Smooth muscle cell (in vitro differentiated cells): ENCODE measurements at regions not wholly inside any gene's neighbourhood (a gene's known extent, or its start where the extent isn't known, plus 50 kb on each side); places are given as distances from the start of the nearest gene placed in this dataset.

ENCODE experiments used
- DNase-seq: peaks from one replicate; lab custom pipeline; 2025; ENCODE audit not compliant: unreplicated experiment; lab: John Stamatoyannopoulos, UW
- H2AFZ ChIP-seq: fragments of 200-600 bp; sonication (generic); 2 replicates; pipeline ENCODE4 v1.6.0; 2016; ENCODE audit warnings: antibody characterized with exemption, low read depth, mild to moderate bottlenecking
- H3F3A ChIP-seq: fragments of 200-600 bp; sonication (generic); 2 replicates; pipeline ENCODE4 v1.6.0; 2017; ENCODE audit warnings: antibody characterized with exemption, low read depth
- H3K27ac ChIP-seq: fragments of 200-600 bp; sonication (generic); 2 replicates; pipeline ENCODE4 v1.5.1; 2016; ENCODE audit warnings: low read depth, mild to moderate bottlenecking
- H3K27me3 ChIP-seq: fragments of 200-600 bp; sonication (generic); 2 replicates; pipeline ENCODE4 v1.6.1; 2016; ENCODE audit warnings: low read depth, mild to moderate bottlenecking
- H3K36me3 ChIP-seq: fragments of 200-600 bp; sonication (generic); 2 replicates; pipeline ENCODE4 v1.5.1; 2016; ENCODE audit warnings: low read depth
- H3K4me1 ChIP-seq: fragments of 200-600 bp; sonication (generic); 2 replicates; pipeline ENCODE4 v1.5.1; 2016; ENCODE audit warnings: low read depth
- H3K4me2 ChIP-seq: fragments of 200-600 bp; sonication (generic); 2 replicates; pipeline ENCODE4 v1.6.0; 2016; ENCODE audit warnings: mild to moderate bottlenecking
- H3K4me3 ChIP-seq: fragments of 200-600 bp; sonication (generic); 2 replicates; pipeline ENCODE4 v1.5.1; 2016; ENCODE audit warnings: mild to moderate bottlenecking
- H3K79me2 ChIP-seq: fragments of 200-600 bp; sonication (generic); 2 replicates; pipeline ENCODE4 v1.6.0; 2016; ENCODE audit warnings: low read depth, mild to moderate bottlenecking
- H3K9ac ChIP-seq: fragments of 200-600 bp; sonication (generic); 2 replicates; pipeline ENCODE4 v1.6.0; 2016; ENCODE audit warnings: low read depth
- H3K9me3 ChIP-seq: fragments of 200-600 bp; sonication (generic); replicated peaks from 2 replicates; pipeline ENCODE4 v1.5.1; 2016; ENCODE audit warnings: low read depth
- H4K20me1 ChIP-seq: fragments of 200-600 bp; sonication (generic); 2 replicates; pipeline ENCODE4 v1.6.0; 2016; ENCODE audit warnings: low read depth
- CTCF ChIP-seq: fragments of 200-600 bp; sonication (generic); IDR thresholded peaks from 2 replicates; pipeline ENCODE4 v1.5.1; 2017; ENCODE audit warnings: borderline replicate concordance, mild to moderate bottlenecking, antibody characterized with exemption; ENCODE audit not compliant: insufficient read depth, poor library complexity, severe bottlenecking
- WGBS: methylation state at CpG from one replicate; pipeline ENCODE4 v1.1.7; 2016; ENCODE audit warnings: low lambda C conversion rate; 5-methylcytosine and 5-hydroxymethylcytosine counted together

GRCh38 chr3:117565777-117566176 lies 856.2 kb downstream of the TUSC7 start:
- Histone ChIP-seq H3K27me3 (no peaks in the 10 kb centered on the region), H2AFZ (no peak overlapping the region), H3F3A (no peaks in the 10 kb centered on the region), H3K4me3 (no peak overlapping the region), H3K9me3 (no peaks in the 10 kb centered on the region), H3K27ac (no peak overlapping the region), H4K20me1 (no peaks in the 10 kb centered on the region), H3K79me2 (no peaks in the 10 kb centered on the region), H3K4me1 (no peaks in the 10 kb centered on the region), H3K36me3 (no peaks in the 10 kb centered on the region), H3K9ac (no peak overlapping the region), H3K4me2 (no peak overlapping the region)
- DNase-seq, result no peak
- TF ChIP-seq CTCF, result no peak

DNA sequence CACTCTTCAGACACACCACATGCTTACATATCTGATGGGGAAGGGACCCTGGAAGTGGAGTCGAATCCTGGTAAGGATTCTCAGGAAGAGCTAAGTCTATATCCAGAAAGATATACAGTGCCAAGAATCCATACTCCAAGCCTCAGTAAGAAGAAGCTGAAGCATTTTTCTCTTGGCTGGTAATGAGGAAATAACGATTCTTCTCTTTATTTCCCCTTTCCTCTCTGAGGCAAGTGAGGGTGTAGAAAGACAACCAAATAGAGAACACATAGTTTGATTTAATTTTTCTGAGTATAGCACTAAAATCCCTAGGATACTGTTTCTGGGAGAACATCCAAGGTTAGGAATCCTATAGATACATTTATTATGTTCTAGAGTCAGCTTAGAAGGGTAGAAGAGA lies 857.3 kb downstream of the TUSC7 start:
- Histone ChIP-seq H2AFZ (no peak overlapping the region), H3K27ac (no peak overlapping the region), H3K9ac (no peak overlapping the region), H3K4me1 (no peaks in the 10 kb centered on the region), H3F3A (no peaks in the 10 kb centered on the region), H3K36me3 (no peaks in the 10 kb centered on the region), H3K9me3 (no peaks in the 10 kb centered on the region), H3K4me3 (no peak overlapping the region), H3K27me3 (no peaks in the 10 kb centered on the region), H4K20me1 (no peaks in the 10 kb centered on the region), H3K79me2 (no peaks in the 10 kb centered on the region), H3K4me2 (no peak overlapping the region)
- 85% methylated on average over 2 of the region's 2 CpGs for WGBS
- DNase-seq, result no peak
- TF ChIP-seq CTCF, result no peak

GRCh38 chr3:117567382-117567781 lies 857.8 kb downstream of the TUSC7 start:
- WGBS, result 67% methylated on average over 3 of the region's 3 CpGs
- no peak for TF ChIP-seq CTCF

DNA sequence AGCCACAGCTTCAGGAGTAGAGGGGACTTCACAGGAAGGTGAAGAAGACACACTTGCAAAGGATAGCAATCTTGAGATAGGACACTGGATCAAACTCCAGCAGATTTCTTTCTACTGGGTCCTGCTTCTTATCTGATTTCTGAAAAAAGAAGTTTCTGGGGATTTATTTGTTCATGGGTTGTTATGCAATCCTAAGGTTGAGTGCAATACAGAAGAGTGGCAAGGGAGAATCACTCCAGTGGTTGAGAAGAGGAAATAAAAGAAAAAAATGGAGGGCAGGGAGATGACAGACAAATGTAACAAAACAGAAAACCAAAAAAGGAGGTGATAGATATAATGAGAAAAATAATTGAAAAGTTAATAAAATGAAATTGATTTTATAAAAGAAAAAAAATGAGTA lies 858.3 kb downstream of the TUSC7 start:
- Histone ChIP-seq H3K36me3 (no peaks in the 10 kb centered on the region), H3K27me3 (no peaks in the 10 kb centered on the region), H2AFZ (no peak overlapping the region), H3K9me3 (no peaks in the 10 kb centered on the region), H4K20me1 (no peaks in the 10 kb centered on the region), H3K4me3 (no peak overlapping the region), H3K79me2 (no peaks in the 10 kb centered on the region), H3K9ac (no peak overlapping the region), H3K27ac (no peak overlapping the region), H3F3A (no peaks in the 10 kb centered on the region), H3K4me1 (no peaks in the 10 kb centered on the region), H3K4me2 (no peak overlapping the region)
- no peak for DNase-seq
- TF ChIP-seq CTCF, result no peak

More at GRCh38 chr3:117567382-117567781, 857.8 kb downstream of the TUSC7 start:
- Histone ChIP-seq H3F3A (no peaks in the 10 kb centered on the region), H3K79me2 (no peaks in the 10 kb centered on the region), H4K20me1 (no peaks in the 10 kb centered on the region), H3K4me3 (no peak overlapping the region), H3K27ac (no peak overlapping the region), H3K9ac (no peak overlapping the region), H2AFZ (no peak overlapping the region), H3K9me3 (no peaks in the 10 kb centered on the region), H3K27me3 (no peaks in the 10 kb centered on the region), H3K4me1 (no peaks in the 10 kb centered on the region), H3K36me3 (no peaks in the 10 kb centered on the region), H3K4me2 (no peak overlapping the region)
- no peak for DNase-seq
